HG02588 (cell line): ENCODE measurements at regions not wholly inside any gene's neighbourhood (a gene's known extent, or its start where the extent isn't known, plus 50 kb on each side); places are given as distances from the start of the nearest gene placed in this dataset.

Experiments used
- ATAC-seq: cut with Tn5 transposase; IDR thresholded peaks from one replicate; pipeline ENCODE4 v1.9.1; 2021; ENCODE audit warnings: mild to moderate bottlenecking, moderate library complexity; ENCODE audit not compliant: unreplicated experiment

DNA sequence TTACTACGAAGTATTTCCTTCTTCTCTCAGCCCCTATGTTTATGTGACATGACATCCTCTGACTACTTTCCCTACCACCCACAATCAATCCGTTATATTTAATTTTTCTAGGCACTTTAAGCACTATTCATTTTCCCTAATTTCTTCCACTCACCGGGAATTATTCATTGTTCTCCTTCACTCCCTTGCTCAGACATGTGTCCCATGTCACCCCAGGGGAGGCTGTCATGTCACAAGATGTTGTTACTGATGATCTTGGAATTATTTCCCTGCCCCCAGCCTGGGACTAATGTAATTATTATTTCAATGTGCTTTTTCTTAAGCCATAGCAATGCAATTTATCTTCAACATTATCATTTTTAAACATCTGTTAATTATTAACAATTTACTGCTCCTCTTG lies 317.2 kb downstream of the PHF14 start:
- no peak for ATAC-seq

- ATAC-seq, result no peak
These were observed 320.5 kb downstream of the PHF14 start for GRCh38 chr7:11294218-11294617.

DNA sequence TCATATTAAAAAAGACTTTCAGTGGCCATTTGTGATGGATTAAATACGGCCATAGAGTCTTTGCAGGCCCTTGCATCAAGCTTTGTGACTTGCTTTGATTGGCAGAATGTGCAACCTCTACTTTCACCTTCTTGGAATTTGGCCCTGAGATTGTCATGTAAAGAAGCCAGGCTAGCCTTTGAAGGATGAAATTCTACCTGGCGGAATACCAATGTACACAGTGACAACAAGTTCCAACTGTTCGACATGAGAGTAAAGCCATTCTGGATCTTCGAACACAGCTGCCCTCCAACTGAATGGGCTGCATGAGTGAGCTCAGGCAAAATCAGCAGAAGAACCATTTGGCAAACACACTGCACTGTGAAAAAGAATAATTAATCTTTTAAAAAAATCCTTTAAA lies 321.3 kb downstream of the PHF14 start:
- no peak for ATAC-seq

DNA sequence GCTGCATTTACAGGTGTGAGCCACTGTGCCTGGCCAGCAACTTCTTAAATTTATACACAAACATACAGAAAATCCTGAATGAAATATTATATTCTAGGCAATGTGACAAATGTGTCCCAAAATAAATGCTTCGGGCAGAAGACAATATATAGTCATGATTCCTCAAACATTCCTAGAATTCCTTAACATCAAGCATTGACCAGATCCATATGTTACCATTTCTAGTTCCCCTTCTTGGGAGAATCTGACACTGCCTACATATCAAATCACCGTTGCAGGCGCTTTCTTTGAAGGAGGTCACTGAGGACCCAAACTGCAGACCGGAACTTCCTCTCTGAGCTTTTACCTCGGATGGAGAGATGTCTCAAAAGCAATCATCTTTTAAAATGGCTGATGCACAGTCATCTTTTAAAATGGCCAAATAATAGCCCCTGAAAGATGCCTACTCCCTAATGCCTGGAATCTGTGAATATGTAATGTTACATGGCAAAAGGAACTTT lies 323.5 kb downstream of the PHF14 start:
- ATAC-seq, result no peak

DNA sequence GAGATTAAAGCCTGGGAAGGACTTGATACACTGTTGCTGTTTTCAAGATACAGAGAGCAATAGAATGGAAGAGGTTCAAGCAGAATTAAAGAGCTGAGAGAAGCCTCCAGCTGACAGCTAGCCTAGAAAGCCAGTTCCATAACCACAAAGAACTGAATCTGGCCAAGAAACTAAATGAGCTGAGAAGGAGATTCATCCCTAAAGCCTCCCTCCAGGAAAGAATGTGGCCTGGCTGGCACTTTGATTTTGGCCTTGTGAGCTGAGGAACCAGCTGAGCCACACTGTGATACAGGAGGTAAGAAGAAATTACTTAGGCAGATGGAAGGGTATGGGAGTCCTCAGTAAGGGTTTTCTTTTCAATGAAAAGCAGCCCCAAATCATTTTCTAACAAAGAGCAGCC lies 324.1 kb downstream of the PHF14 start:
- no peak for ATAC-seq

DNA sequence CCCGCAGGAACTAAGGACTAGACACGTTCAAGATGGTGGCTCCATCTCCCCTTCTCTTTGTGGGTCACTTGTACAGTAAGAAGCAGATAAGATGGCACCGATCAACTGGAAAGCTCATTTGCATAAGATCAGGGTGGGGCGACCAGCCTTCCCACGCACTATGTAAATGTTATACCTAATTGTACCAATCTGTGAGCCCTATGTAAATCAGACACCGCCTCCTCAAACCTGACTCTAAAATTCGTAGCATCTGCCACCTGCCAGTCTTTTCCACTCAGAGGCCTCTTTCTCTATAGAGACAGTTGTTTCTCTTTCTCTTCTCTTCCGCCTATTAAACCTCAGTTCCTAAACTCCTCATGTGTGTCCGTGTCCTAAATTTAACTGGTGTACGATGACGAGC lies 324.5 kb downstream of the PHF14 start:
- no peak for ATAC-seq

- no peak for ATAC-seq
These were observed 326.6 kb downstream of the PHF14 start for GRCh38 chr7:11300241-11300640.

DNA sequence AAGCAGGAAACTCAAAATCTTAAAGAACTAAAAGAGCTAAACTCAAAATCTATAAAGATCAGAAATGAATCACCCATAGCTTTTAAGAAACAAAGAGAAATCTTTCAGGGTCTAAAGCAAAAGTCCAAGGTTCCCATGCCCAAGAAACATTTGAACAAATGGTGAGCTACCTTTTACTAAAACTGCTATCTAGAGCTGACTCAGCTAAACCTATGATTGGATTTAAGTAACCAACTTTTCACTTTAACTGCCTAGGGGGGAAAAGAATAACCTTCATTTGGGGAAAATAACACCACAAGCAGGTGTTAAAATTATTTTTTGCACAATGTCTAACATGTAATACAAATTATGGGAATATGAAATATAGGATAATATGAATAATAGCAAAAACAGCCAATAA lies 328.4 kb downstream of the PHF14 start:
- no peak for ATAC-seq

DNA sequence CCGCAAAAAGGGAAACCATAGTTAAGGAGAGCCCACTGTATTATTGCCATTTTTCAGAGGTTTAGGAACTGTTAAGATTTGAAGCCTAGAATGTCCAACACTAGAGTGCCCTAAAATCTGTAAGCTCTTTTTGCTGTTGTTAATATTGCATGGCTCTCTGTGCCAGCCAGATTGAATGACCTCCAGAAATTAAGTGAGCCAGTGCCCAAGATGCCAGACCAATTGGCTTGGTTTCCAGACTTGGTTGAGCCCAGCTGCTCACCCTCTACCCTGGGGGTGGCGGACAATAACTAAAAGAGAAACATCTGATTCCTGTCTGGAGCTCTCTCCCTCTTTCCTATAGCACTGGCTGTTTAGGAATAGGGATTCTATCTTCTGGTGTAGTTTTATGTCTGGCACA lies 340.1 kb downstream of the PHF14 start:
- no peak for ATAC-seq

- ATAC-seq, result peak; percentile 52
These were observed 342.1 kb downstream of the PHF14 start for GRCh38 chr7:11315666-11316258.

DNA sequence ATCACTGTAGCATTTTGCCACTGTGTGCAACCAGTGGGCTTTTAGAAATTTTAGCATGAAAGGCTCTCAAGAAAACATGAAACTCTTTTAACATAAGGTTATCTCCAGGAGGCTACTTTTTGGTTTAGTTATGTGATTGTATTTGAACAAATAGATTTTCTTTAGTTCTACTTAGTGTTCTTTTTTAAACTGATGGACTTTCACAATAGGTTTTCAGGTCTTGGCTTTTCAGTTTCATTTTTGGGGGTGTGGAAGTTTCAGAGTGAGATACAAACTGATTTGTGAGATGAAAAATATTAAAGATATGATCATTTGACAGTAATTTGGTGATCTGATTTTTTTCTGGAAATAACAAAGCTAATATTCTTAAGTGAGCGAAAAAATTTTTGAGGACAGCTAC lies 344.1 kb downstream of the PHF14 start:
- no peak for ATAC-seq

GRCh38 chr7:11319491-11320274 lies 346.0 kb downstream of the PHF14 start:
- ATAC-seq, result no peak
